ENCODE measurements at regions not wholly inside any gene's neighbourhood (a gene's known extent, or its start where the extent isn't known, plus 50 kb on each side); places are given as distances from the start of the nearest gene placed in this dataset.

- intact Hi-C loops (cut with micrococcal nuclease), result no loop called here
- ChIA-PET POLR2A (no interaction called here), CTCF (no interaction called here)
- no peak overlapping the region for H3K27ac ChIP-seq (ENCODE audit: insufficient read depth, low read depth, low read length)
- FAIRE-seq (no peak), DNase-seq (ENCODE audit: low read depth, low spot score) (no peak)
- no peak overlapping the region for H2AFZ ChIP-seq (ENCODE audit: low read depth, low read length)
- no peak overlapping the region for H3K9ac ChIP-seq (replicated peaks; ENCODE audit: extremely low read depth, insufficient read depth, low read length)
- no peaks in the 10 kb centered on the region for H3K4me1 ChIP-seq (ENCODE audit: control insufficient read depth, extremely low read depth, insufficient read depth, low read length)
- no peaks in the 10 kb centered on the region for H3K27me3 ChIP-seq (ENCODE audit: control insufficient read depth in 2 of 2, insufficient read depth in 2 of 2, low read length in 2 of 2)
- no peaks in the 10 kb centered on the region for H3K9me3 ChIP-seq (replicated peaks; ENCODE audit: control insufficient read depth, insufficient read depth, low read length)
- no peaks in the 10 kb centered on the region for H3K79me2 ChIP-seq (ENCODE audit: control insufficient read depth, insufficient read depth, low read length)
- no peaks in the 10 kb centered on the region for H4K20me1 ChIP-seq (replicated peaks; ENCODE audit: control insufficient read depth, extremely low read depth, insufficient read depth, low read length)
- no peaks in the 10 kb centered on the region for H3K36me3 ChIP-seq (ENCODE audit: control insufficient read depth in 2 of 2, extremely low read depth in 1 of 2, insufficient read depth in 2 of 2, low read length in 2 of 2)
- H3K4me2 ChIP-seq (ENCODE audit: insufficient read depth, low read length), result no peak overlapping the region
- no TSS peak for BruUV-seq (replicated peaks)
- no peak for TF ChIP-seq POLR2AphosphoS5 (IDR thresholded peaks at IDR 0.05; ENCODE audit: insufficient read depth, low read depth, low read length)
- TF ChIP-seq POLR2A (IDR thresholded peaks at IDR 0.05; ENCODE audit: low read depth, low read length), result no peak
- TF ChIP-seq MYC (IDR thresholded peaks at IDR 0.05; ENCODE audit: low read depth, low read length), result no peak
- TF ChIP-seq FOS (IDR thresholded peaks at IDR 0.05; ENCODE audit: borderline replicate concordance, insufficient read depth, low read length), result no peak
- TF ChIP-seq, protein P1, sequence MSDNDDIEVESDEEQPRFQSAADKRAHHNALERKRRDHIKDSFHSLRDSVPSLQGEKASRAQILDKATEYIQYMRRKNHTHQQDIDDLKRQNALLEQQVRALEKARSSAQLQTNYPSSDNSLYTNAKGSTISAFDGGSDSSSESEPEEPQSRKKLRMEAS (IDR thresholded peaks at IDR 0.05; ENCODE audit: insufficient read depth, insufficient read length), result no peak
- TF ChIP-seq EZH2 (IDR thresholded peaks at IDR 0.05; ENCODE audit: borderline replicate concordance, low read depth, low read length, severe bottlenecking), result no peak
- no peak for TF ChIP-seq CTCF (IDR thresholded peaks at IDR 0.05; ENCODE audit: extremely low read depth in 1 of 2, insufficient read depth in 1 of 2, low read depth in 1 of 2, low read length in 2 of 2)
- no peak for TF ChIP-seq JUN (IDR thresholded peaks at IDR 0.05; ENCODE audit: borderline replicate concordance, insufficient read depth, insufficient read length, low read depth)
- TF ChIP-seq GATA2 (IDR thresholded peaks at IDR 0.05; ENCODE audit: insufficient read depth, insufficient read length, low read depth, low read length), result no peak
- H3K9me1 ChIP-seq (replicated peaks; ENCODE audit: control insufficient read depth, extremely low read depth, insufficient read depth, low read length), result no peaks in the 10 kb centered on the region
- dilution Hi-C loops (cut with MboI; ENCODE audit: extremely low pct_ligation_motif_present, low sequenced_read_pairs), result no loop called here
- H3K4me3 ChIP-seq (replicated peaks in 1 of 3; ENCODE audit: insufficient read depth in 1 of 3, low read depth in 1 of 3, low read length in 3 of 3), result no peak overlapping the region
Observed at GRCh38 chr5:165836046-165836445, 2330.6 kb downstream of the MAT2B start.

Data from endothelial cell of umbilical vein (primary cell).